GM21825 (cell line): ENCODE measurements at regions not wholly inside any gene's neighbourhood (a gene's known extent, or its start where the extent isn't known, plus 50 kb on each side); places are given as distances from the start of the nearest gene placed in this dataset.
"Not testable (repeated sequence)": the region's sequence is repeated elsewhere in the genome, so short reads cannot be mapped to it uniquely, and the experiment has no call there.

Source experiments
- ATAC-seq: cut with Tn5 transposase; IDR thresholded peaks from one replicate; pipeline ENCODE4 v1.9.1; 2021; ENCODE audit warnings: mild to moderate bottlenecking, moderate library complexity; ENCODE audit not compliant: unreplicated experiment

DNA sequence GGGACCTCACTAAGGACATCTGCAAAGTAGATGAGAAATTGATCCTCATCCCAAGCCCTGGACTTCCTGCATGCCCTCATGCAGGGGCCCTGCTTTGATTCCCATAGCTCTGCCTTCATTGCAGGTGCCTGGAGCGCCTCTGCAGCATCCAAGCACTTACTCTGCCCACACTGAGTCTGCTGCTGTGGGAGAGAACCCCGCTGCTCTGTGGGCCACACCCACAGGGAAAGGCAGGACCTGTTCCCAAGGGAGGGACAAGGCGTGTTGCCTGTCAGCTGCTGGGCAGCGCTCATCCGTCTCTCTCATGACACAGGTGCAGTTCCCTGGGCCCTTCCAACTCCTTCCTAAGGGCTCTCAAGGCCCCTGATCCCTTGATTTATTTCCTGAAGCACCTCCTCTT lies 266.8 kb upstream of the SMIM21 start:
- ATAC-seq, result no peak

- no peak for ATAC-seq
These were observed 264.0 kb upstream of the SMIM21 start for GRCh38 chr18:75691483-75691882.

DNA sequence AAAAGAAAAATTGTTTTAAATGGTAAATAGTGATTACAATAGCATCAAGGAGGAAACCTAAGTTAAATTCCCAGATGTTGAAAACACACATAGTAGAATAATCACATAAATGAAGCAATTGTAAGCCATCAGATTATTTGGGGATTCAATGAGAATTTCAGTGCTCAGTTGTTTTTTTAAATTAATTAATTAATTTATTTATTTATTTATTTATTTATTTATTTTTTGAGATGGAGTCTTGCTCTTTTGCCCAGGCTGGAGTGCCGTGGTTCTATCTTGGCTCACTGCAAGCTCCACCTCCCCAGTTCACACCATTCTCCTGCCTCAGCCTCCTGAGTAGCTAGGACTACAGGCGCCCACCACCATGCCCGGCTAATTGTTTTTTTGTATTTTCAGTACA lies 262.8 kb upstream of the SMIM21 start:
- ATAC-seq, result not testable (repeated sequence)

DNA sequence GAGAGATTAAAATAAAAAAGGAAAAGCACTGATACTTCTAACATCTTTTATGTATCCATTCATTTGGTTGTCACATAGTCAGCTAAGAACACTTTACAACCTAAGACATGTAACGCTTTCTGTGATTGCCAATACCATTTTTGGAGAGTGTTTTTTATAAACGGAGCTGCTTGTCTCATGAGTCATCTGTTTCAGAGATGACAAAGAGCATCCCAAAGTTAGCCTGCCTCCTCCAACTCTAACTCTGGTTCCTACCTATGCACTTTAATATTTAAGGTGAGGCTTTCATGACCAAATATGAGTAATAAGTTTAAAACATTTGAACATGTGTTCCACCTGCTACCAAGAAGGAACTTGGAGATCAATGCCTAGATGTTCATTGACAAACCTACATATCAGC lies 260.1 kb upstream of the SMIM21 start:
- ATAC-seq, result no peak

DNA sequence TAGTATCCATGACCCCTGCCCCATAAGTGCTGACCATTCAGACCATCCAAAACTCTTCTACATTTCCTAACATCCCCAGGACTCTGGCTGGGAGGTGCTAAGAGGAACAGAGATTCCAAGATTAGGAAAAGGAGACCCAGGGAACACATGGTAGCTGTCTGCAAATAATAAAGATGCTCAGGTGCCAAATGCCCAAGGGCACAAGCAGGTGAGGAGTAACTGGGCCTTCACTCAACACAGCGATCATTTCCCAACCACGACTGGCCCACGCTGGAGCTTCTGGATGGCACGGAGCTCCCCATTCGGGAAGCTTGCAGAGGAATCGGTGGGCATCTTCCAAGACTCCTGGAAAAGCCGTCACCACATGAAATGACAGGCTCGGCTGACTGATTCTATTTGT lies 255.9 kb upstream of the SMIM21 start:
- no peak for ATAC-seq

- no peak for ATAC-seq
These were observed 254.1 kb upstream of the SMIM21 start for GRCh38 chr18:75681538-75682115.

DNA sequence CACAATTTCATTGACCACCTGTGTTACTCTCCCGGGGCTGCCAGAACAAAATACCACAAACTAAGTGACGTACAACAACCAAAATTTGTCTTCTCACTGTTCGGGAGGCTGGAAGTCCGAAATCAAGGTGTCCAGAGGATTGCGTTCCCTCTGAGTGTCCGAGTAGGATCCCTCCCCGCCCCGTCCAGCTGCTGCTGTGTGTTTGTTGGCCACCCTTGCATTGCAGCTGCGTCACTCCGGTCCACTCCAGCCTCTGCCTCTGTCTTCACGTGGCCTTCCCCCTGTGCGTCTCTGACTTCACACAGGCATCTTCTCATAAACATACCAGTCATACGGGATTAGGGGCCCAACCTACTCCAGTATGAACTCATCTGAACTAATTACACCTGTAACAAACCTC lies 251.8 kb upstream of the SMIM21 start:
- no peak for ATAC-seq

DNA sequence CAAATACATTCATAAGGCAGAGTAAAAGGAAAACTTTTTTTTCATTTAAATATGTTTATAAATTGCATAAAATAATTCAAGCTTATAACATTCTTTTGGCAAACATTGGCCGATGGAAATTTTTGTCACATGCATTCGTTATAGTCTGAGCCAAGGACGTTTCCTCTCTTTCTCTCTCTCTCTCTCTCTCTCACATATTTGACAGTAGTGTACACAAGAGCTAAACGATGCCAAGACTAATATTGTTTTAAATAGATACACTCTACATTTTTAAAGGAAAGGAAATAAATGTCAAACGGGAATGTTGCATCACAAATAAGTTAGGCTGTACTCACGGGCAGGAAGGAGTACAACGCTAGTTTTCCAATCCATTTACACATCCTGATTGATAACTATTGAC lies 251.1 kb upstream of the SMIM21 start:
- ATAC-seq, result no peak

DNA sequence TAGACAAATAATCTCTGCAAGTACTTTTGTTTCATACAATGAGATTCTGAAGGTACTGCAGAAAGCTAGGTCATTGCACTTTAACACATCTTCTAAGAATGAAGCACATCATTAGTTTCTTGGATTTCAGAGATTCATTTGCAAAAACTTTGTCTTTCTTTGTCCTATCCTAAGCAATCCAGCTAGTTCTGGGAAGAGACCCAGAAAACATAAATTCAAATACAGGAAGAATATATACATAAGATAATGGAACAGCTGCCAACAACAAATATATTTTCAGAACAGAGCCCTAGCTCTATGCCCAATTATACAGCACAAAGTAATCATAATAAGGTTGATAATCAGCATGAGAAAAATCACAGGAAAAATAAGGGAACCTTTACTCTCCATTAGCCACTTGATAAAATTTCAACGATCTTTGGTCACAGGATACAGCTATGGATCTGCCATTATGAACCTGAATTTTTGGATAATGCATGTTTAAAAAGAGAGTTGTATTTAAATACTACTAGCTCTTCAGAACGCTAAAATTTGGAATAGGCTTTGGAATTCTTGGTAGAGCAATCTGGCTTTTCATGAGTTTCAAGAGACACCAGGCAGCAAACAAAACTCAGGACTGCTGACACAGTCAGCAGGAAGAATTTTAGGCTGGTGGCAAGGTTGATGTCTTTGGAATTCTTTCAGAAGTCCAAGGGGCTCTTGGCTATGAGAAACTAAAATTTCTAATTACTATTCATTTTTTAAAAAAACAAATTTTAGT lies 250.4 kb upstream of the SMIM21 start:
- ATAC-seq, result no peak

DNA sequence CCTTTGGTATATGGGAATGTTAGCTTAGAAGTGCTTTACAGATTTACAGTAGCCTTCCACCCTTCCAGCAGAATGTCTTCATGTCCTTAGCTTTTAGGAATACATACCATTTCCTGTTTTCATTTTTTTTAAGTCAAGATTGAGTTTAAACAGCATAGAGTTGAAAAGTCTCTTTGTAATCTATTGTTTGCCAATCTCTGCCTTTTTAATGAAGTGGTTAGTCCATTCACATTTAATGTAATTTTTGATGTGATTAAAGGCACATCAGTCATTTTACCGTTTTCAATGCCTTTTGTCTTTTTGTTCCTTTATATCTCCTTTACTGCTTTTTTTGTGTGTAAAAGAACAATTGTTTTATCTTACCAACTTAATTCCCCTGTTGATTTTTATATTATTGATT lies 233.4 kb upstream of the SMIM21 start:
- ATAC-seq, result no peak

DNA sequence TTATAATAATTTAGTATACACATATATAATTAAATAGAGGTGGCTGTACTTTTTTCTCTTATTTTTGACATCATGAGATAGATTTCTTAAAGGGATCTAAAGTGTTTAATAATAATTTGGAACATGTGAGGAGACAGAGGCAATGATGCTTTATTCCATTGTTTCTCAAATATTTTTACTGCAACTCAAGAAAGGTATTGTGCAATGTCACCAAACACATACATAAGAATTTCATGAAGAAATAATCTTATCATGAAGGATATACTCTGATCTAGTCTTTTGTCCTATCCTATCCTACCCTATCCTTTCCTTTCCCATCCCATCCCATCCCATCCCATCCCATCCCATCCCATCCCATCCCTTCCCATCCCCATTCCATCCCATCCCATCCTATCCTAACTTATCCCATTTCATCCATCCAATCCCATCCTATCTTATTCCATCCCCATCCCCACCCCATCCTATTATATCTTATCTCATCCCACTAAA lies 232.1 kb upstream of the SMIM21 start:
- ATAC-seq, result no peak

DNA sequence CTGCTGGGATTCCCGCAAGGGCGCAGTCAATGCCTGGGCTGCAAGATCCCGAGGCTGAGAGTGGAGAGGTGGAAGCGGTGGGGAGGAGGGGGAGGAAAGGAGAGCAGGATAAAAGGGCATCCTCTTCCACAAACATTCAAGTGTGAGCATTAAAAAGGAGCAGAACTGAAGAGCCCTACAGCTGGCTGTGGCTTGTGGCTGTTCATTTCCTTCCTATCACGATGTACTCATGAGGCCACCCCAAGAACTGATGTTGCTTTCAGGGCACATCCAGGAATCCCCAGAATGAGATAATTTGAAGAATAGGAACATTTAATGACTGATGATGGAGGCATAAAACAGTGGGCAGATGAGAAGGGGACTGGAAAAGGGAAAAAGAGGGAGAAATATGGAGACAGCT lies 230.8 kb upstream of the SMIM21 start:
- no peak for ATAC-seq

- no peak for ATAC-seq
These were observed 229.2 kb upstream of the SMIM21 start for GRCh38 chr18:75656563-75657247.

DNA sequence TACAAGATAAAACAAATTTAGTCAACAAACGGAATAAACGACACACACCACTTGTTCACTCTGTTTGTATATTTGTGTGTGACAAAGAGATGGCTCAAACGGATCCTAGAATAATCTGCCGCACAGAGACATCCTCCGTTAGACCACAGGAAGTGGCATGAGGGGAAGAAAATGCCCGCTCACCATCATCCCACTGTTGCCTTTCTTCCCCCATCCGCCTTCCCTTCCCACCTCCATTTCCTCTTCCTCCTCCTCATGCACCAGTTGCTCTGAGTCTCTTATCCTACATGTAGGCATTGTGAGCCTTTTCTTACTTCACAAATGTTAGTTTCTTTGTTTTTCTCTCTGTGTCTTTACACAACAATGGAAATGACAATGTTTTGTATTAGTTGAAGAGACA lies 228.5 kb upstream of the SMIM21 start:
- no peak for ATAC-seq

GRCh38 chr18:75654851-75655751 lies 227.6 kb upstream of the SMIM21 start:
- no peak for ATAC-seq

DNA sequence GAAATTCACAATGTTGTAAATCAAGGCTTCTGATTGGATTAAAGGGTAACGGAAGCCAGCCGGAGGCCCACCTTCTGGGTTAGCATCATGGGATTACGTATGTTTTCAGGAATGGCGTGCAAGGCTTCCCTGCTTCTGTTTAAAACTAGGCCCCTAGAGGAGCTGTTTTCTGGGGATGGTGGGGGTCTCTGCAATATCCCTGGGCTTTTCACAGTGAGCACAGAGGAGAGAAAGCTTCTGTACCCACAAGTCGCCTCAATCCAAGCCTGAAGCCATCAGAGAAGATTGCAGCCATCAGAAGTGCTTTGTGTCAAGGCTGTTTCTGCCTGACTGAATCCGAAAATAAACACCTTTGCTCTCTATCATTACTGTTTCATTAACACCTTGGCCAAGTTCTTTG lies 226.9 kb upstream of the SMIM21 start:
- no peak for ATAC-seq

GRCh38 chr18:75652528-75652927 lies 225.0 kb upstream of the SMIM21 start:
- no peak for ATAC-seq

DNA sequence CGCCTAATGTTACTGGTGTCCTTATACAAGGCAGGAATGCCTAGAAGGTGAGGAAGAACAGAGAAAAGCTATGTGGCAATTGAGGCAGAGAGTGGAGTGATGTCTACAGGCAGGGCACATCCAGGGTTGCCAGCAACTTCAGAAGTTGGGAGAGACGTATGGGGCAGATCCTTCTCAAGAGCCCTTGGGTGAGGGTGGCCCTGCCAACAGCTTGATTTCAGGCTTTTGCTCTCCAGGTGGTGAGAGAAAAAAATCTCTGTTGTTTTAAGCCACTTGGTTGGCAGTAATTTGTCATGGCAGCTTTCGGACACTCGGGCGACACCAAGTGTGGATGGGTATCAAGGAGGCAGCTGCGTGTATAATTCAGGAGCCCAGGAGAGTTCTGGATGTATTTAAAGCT lies 217.4 kb upstream of the SMIM21 start:
- no peak for ATAC-seq

- ATAC-seq, result no peak
These were observed 215.6 kb upstream of the SMIM21 start for GRCh38 chr18:75643083-75643482.

DNA sequence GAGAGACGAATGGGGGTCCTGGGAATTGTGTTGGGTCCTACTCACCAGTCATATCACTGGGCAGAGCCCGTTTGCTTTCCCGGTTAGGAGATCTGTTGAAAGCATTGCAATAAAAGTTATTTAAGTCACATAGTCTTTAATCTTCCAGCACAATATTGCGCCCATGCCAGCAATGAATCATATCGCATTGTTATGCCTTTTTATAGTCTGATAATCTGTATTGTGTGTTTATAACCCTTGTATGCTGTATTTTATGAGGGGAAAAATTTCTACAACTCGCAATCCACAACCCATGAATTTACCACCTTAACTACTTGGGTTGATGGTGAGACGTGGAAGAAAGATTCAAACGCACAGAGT lies 211.9 kb upstream of the SMIM21 start:
- ATAC-seq, result no peak

GRCh38 chr18:75638776-75639471 lies 211.4 kb upstream of the SMIM21 start:
- ATAC-seq, result no peak
